Osteocyte (in vitro differentiated cells): ENCODE measurements at regions not wholly inside any gene's neighbourhood (a gene's known extent, or its start where the extent isn't known, plus 50 kb on each side); places are given as distances from the start of the nearest gene placed in this dataset.

Source experiments
- DNase-seq: peaks from one replicate; pipeline ENCODE4 v3.0.0; 2021; ENCODE audit warnings: mixed read lengths; ENCODE audit not compliant: unreplicated experiment; ENCODE audit errors: extremely low spot score
- H3K27ac Mint-ChIP-seq: one replicate; pipeline ENCODE4 v1.8.0; 2021; ENCODE audit warnings: mild to moderate bottlenecking, mixed read lengths; ENCODE audit not compliant: unreplicated experiment
- H3K27me3 Mint-ChIP-seq: one replicate; pipeline ENCODE4 v1.8.0; 2021; ENCODE audit warnings: mixed read lengths; ENCODE audit not compliant: unreplicated experiment
- H3K36me3 Mint-ChIP-seq: one replicate; pipeline ENCODE4 v1.8.0; 2021; ENCODE audit warnings: mixed read lengths; ENCODE audit not compliant: unreplicated experiment
- H3K4me1 Mint-ChIP-seq: one replicate; pipeline ENCODE4 v1.8.0; 2021; ENCODE audit warnings: mixed read lengths; ENCODE audit not compliant: unreplicated experiment
- H3K4me3 Mint-ChIP-seq: one replicate; pipeline ENCODE4 v1.8.0; 2021; ENCODE audit warnings: mild to moderate bottlenecking, moderate library complexity, mixed read lengths; ENCODE audit not compliant: unreplicated experiment
- H3K9me3 Mint-ChIP-seq: one replicate; pipeline ENCODE4 v1.8.0; 2021; ENCODE audit warnings: mixed read lengths; ENCODE audit not compliant: unreplicated experiment
- TF ChIP-seq, protein P1 (sequence below): fragments of 200-600 bp; sonication (generic); IDR thresholded peaks from 2 replicates; pipeline ENCODE4 v1.5.0; 2021; ENCODE audit warnings: antibody characterized with exemption, mild to moderate bottlenecking, moderate library complexity

DNA sequence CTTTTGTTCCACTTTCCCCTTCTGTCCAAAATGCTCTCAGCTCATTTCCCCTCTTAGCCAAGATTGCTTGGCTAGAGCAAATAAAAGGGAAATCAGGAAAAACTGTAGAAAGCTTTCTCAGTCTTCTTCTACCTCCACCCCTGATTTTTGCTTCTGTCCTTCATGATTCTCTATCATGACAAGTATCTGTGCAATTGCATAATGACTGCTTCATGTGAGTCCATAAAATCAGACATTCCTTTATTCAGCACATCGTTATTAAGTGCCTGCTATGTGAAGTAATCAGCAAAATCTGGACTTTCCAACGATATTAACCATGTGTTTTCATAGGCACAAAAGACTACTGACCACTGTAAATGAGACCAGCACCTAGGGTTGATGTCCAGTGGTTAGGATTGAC lies 321.5 kb upstream of the CBLB start:
- no peaks in the 10 kb centered on the region for H3K9me3 Mint-ChIP-seq
- H3K36me3 Mint-ChIP-seq = no peaks in the 10 kb centered on the region
- TF ChIP-seq, protein P1, sequence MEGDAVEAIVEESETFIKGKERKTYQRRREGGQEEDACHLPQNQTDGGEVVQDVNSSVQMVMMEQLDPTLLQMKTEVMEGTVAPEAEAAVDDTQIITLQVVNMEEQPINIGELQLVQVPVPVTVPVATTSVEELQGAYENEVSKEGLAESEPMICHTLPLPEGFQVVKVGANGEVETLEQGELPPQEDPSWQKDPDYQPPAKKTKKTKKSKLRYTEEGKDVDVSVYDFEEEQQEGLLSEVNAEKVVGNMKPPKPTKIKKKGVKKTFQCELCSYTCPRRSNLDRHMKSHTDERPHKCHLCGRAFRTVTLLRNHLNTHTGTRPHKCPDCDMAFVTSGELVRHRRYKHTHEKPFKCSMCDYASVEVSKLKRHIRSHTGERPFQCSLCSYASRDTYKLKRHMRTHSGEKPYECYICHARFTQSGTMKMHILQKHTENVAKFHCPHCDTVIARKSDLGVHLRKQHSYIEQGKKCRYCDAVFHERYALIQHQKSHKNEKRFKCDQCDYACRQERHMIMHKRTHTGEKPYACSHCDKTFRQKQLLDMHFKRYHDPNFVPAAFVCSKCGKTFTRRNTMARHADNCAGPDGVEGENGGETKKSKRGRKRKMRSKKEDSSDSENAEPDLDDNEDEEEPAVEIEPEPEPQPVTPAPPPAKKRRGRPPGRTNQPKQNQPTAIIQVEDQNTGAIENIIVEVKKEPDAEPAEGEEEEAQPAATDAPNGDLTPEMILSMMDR = no peak
- no peaks in the 10 kb centered on the region for H3K27me3 Mint-ChIP-seq
- H3K4me1 Mint-ChIP-seq = peaks cover 3% of the 10 kb centered on the region
- H3K27ac Mint-ChIP-seq = no peak overlapping the region
- DNase-seq = no peak
- H3K4me3 Mint-ChIP-seq = no peak overlapping the region

DNA sequence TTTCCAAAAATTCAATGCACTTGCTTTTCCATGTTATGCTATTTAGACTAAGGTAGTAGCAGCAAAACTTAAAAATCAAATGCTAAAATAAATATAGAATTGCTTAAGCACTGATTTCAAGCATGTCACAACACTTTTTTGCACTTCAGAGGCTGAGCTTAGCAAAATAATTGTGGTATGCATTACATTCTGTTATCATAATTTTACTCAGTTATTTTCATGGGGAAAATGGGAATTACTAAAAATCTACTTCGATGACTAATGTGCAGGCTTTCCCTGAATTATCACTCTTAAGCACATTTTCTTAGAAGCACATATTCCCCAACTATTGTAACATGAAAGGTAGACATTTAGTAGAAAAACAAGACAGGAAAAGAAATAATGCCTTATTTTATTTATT lies 322.4 kb upstream of the CBLB start:
- H3K27me3 Mint-ChIP-seq = no peaks in the 10 kb centered on the region
- no peak overlapping the region for H3K4me3 Mint-ChIP-seq
- H3K27ac Mint-ChIP-seq = no peak overlapping the region
- H3K4me1 Mint-ChIP-seq = peaks cover 3% of the 10 kb centered on the region
- H3K36me3 Mint-ChIP-seq = no peaks in the 10 kb centered on the region
- DNase-seq = no peak
- TF ChIP-seq, protein P1 = no peak
- no peaks in the 10 kb centered on the region for H3K9me3 Mint-ChIP-seq

DNA sequence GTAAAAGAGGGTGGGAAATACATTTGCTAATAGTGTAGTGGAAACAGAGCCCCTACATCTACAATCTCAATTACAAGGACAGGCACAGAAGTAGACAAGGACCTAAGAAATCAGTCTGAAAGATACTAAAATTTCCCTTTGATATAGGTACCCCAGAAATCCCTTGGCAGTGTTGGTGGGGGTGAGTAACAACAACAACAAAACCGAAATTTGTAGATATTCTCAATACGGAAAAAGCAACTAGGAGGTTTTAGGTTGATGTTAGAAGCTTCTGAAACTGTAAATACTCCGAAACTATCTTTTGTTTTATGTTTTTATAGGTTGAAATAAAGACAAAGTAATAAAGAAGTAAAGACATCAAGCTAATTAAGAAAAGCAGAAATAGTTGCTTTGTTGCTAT lies 323.1 kb upstream of the CBLB start:
- DNase-seq = no peak
- H3K27ac Mint-ChIP-seq = no peak overlapping the region
- H3K27me3 Mint-ChIP-seq = no peaks in the 10 kb centered on the region
- TF ChIP-seq, protein P1 = no peak
- peaks cover 3% of the 10 kb centered on the region for H3K4me1 Mint-ChIP-seq
- no peaks in the 10 kb centered on the region for H3K36me3 Mint-ChIP-seq
- H3K9me3 Mint-ChIP-seq = peaks cover 4% of the 10 kb centered on the region
- H3K4me3 Mint-ChIP-seq = no peak overlapping the region

DNA sequence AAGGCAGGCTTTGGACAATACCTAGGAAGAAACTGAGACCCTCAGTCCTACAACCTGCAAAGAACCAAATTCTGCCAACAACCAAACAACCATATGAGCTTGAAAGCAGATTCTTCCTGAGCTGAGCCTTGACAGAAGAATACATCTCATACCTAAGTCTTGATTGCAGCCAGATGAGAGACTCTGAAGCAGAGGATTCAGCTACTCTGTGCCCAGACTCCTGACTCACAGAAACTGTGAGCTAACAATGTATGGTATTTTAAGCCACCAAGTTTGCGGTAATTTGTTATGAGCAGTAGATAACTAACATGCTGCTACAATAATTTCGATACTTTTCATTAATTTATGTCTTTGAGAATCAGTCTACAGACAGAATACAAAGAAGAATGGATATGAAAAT lies 325.1 kb upstream of the CBLB start:
- DNase-seq = no peak
- no peak overlapping the region for H3K27ac Mint-ChIP-seq
- H3K36me3 Mint-ChIP-seq = no peaks in the 10 kb centered on the region
- no peak overlapping the region for H3K4me3 Mint-ChIP-seq
- peaks cover 5% of the 10 kb centered on the region for H3K9me3 Mint-ChIP-seq
- H3K4me1 Mint-ChIP-seq = peaks cover 3% of the 10 kb centered on the region
- TF ChIP-seq, protein P1 = no peak
- no peaks in the 10 kb centered on the region for H3K27me3 Mint-ChIP-seq

DNA sequence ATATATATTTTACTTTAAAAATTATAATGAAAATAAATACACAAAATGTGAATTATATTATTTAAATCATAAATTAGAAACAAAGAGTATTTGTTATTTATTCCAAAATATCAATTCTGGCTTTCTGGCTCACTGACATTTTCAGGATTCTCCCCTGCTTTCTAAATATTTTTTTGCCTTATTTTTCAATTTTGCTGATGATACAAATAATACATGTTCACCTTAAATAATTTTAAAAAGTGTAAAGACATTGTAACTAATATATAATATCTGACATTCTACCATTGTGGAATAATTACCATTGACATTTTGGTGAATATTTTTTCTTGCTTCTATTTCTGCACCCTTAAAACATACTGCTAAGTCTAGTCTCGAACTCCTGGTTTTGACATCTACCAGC lies 325.9 kb upstream of the CBLB start:
- H3K36me3 Mint-ChIP-seq = no peaks in the 10 kb centered on the region
- DNase-seq = no peak
- peaks cover 3% of the 10 kb centered on the region for H3K4me1 Mint-ChIP-seq
- H3K4me3 Mint-ChIP-seq = no peak overlapping the region
- TF ChIP-seq, protein P1 = no peak
- no peak overlapping the region for H3K27ac Mint-ChIP-seq
- H3K27me3 Mint-ChIP-seq = no peaks in the 10 kb centered on the region
- H3K9me3 Mint-ChIP-seq = peaks cover 5% of the 10 kb centered on the region
